ENCODE measurements at regions not wholly inside any gene's neighbourhood (a gene's known extent, or its start where the extent isn't known, plus 50 kb on each side); places are given as distances from the start of the nearest gene placed in this dataset.

DNA sequence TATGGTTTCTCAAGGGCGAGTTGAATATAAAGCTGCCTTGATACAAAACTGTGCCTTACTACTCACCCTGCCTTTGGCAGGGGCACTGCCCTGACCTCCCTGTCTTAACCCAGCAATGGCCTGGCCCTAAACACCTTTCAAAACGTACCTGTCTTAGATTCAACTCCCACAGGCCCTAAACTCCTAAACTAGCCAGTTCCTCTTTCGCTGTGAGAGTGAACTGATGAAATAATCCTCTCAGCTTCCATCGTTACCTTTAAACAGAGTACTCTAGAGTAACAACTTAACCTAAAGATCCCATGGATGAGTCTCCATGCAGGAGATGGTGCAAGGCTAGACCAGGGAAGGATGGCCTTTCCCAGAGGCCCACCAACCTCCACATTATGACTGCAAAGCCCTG is 133.0 kb upstream of the THBS1 start:
- Histone ChIP-seq H3K4me3 (no peak overlapping the region), H3K9ac (ENCODE audit: insufficient read depth in 1 of 2, low read length in 2 of 2) (no peak overlapping the region), H3K36me3 (ENCODE audit: control insufficient read depth in 4 of 4, insufficient read depth in 4 of 4, low read length in 4 of 4) (no peaks in the 10 kb centered on the region), H3K4me1 (ENCODE audit: control insufficient read depth in 5 of 5, insufficient read depth in 5 of 5, low read length in 5 of 5) (peaks cover 0 to 21% (median 3%) of the 10 kb centered on the region in 5 donors), H3K27me3 (ENCODE audit: control insufficient read depth in 3 of 3, insufficient read depth in 3 of 3, low read length in 2 of 3) (no peaks in the 10 kb centered on the region), H3K9me3 (ENCODE audit: control insufficient read depth in 4 of 4, insufficient read depth in 3 of 4, low read length in 3 of 4) (no peaks in the 10 kb centered on the region), H3K27ac (ENCODE audit: low read depth in 1 of 2, low read length in 1 of 2) (no peak overlapping the region)
- ATAC-seq (ENCODE audit: insufficient read depth, low FRiP score) (no peak), DNase-seq (no peak)
- TF ChIP-seq, protein P1, sequence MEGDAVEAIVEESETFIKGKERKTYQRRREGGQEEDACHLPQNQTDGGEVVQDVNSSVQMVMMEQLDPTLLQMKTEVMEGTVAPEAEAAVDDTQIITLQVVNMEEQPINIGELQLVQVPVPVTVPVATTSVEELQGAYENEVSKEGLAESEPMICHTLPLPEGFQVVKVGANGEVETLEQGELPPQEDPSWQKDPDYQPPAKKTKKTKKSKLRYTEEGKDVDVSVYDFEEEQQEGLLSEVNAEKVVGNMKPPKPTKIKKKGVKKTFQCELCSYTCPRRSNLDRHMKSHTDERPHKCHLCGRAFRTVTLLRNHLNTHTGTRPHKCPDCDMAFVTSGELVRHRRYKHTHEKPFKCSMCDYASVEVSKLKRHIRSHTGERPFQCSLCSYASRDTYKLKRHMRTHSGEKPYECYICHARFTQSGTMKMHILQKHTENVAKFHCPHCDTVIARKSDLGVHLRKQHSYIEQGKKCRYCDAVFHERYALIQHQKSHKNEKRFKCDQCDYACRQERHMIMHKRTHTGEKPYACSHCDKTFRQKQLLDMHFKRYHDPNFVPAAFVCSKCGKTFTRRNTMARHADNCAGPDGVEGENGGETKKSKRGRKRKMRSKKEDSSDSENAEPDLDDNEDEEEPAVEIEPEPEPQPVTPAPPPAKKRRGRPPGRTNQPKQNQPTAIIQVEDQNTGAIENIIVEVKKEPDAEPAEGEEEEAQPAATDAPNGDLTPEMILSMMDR (IDR thresholded peaks at IDR 0.05; ENCODE audit: control extremely low read depth, extremely low read depth), result no peak
- WGBS, 2 donors, result 77 to 81% methylated on average over 4 of the region's 4 CpGs

DNA sequence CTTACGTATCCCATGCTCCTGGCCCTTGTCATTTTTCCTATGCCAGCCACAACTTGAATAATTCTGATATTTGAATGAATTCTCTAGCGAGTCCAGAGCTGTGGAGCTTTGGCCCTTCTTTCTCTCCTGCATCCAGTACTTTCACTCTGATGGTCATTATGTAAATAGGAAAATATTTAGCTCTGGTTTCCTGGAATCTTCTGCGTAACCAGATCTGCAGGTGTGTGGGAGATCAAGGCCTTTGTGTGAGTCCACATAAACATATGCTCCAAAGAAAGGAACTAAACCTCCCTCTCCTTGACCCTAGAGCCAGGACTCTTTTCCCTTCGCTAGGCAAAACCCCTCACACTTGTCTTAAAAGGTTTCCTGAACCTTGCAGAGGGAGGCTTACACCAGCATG is 132.5 kb upstream of the THBS1 start:
- Histone ChIP-seq H3K36me3 (ENCODE audit: control insufficient read depth in 4 of 4, insufficient read depth in 4 of 4, low read length in 4 of 4) (no peaks in the 10 kb centered on the region), H3K4me1 (ENCODE audit: control insufficient read depth in 5 of 5, insufficient read depth in 5 of 5, low read length in 5 of 5) (peaks cover 0 to 24% (median 4%) of the 10 kb centered on the region in 5 donors), H3K4me3 (no peak overlapping the region), H3K27ac (ENCODE audit: low read depth in 1 of 2, low read length in 1 of 2) (no peak overlapping the region), H3K9ac (ENCODE audit: insufficient read depth in 1 of 2, low read length in 2 of 2) (no peak overlapping the region), H3K9me3 (ENCODE audit: control insufficient read depth in 4 of 4, insufficient read depth in 3 of 4, low read length in 3 of 4) (no peaks in the 10 kb centered on the region), H3K27me3 (ENCODE audit: control insufficient read depth in 3 of 3, insufficient read depth in 3 of 3, low read length in 2 of 3) (no peaks in the 10 kb centered on the region)
- 77 to 86% methylated on average over 4 of the region's 4 CpGs for WGBS, 2 donors
- ATAC-seq (ENCODE audit: insufficient read depth, low FRiP score) (no peak), DNase-seq (no peak)
- TF ChIP-seq, protein P1 (IDR thresholded peaks at IDR 0.05; ENCODE audit: control extremely low read depth, extremely low read depth), result no peak

DNA sequence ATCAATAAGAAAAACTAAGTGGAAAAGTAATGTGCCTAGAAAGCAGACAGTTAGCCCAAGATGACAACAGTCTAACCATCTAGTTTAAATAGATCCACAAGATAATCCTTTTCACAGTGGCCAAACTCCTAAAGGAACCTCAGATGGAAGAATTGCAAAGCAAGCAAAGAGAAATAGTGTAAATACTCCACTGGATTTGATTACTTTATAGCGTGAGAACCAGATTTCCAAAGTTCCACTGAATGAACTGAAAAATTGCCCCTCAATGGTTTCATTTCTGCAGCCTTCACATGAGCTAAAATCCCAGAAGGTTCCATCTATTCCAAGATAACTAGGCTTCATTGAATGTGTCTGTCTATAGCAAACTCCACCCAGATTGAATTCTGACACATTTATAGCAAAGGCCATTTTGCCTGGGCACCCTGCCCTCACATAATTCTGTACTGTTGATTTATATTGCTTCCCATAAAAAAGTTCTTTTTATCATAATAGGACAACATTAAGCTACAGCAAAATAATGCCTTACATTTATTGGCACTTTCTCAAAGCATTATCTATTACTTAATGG is 129.7 kb upstream of the THBS1 start:
- no peak overlapping the region for H3K27ac ChIP-seq (ENCODE audit: low read depth in 1 of 2, low read length in 1 of 2)
- no peaks in the 10 kb centered on the region for H3K9me3 ChIP-seq (ENCODE audit: control insufficient read depth in 4 of 4, insufficient read depth in 3 of 4, low read length in 3 of 4)
- no peak for ATAC-seq (ENCODE audit: insufficient read depth, low FRiP score)
- H3K36me3 ChIP-seq (ENCODE audit: control insufficient read depth in 4 of 4, insufficient read depth in 4 of 4, low read length in 4 of 4), result no peaks in the 10 kb centered on the region
- TF ChIP-seq, protein P1 (IDR thresholded peaks at IDR 0.05; ENCODE audit: control extremely low read depth, extremely low read depth), result no peak
- no peak overlapping the region for H3K4me3 ChIP-seq
- DNase-seq, result peak; percentile 45 to 78 (median 74)
- peaks cover 0 to 47% (median 6%) of the 10 kb centered on the region in 5 donors for H3K4me1 ChIP-seq (ENCODE audit: control insufficient read depth in 5 of 5, insufficient read depth in 5 of 5, low read length in 5 of 5)
- no peak overlapping the region for H3K9ac ChIP-seq (ENCODE audit: insufficient read depth in 1 of 2, low read length in 2 of 2)
- WGBS, 2 donors, result 52 to 81% methylated on average over 1 of the region's 1 CpG
- H3K27me3 ChIP-seq (ENCODE audit: control insufficient read depth in 3 of 3, insufficient read depth in 3 of 3, low read length in 2 of 3), result no peaks in the 10 kb centered on the region

DNA sequence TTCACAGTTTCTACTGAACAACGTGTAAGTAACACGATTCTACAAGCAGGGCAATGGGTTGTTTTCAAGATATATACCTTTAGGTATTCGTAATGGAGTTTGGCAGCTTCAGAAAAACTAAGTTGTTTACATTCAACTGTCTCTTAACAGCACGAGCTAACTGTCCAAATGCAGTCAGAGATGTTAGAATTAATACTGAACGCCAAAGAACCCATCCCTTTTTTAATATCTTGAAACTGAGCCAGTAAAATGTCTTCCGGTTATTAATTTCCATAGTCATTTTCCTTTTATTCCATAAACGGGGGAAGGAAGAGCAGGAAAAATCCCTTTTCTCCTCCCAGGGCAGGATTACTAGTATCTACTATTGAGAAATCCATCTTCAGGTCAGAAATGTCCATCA is 129.0 kb upstream of the THBS1 start:
- WGBS, 2 donors, result 52 to 65% methylated on average over 7 of the region's 7 CpGs
- H3K27me3 ChIP-seq (ENCODE audit: control insufficient read depth in 3 of 3, insufficient read depth in 3 of 3, low read length in 2 of 3), result no peaks in the 10 kb centered on the region
- no peak overlapping the region for H3K27ac ChIP-seq (ENCODE audit: low read depth in 1 of 2, low read length in 1 of 2)
- TF ChIP-seq, protein P1 (IDR thresholded peaks at IDR 0.05; ENCODE audit: control extremely low read depth, extremely low read depth), result no peak
- H3K9ac ChIP-seq (ENCODE audit: insufficient read depth in 1 of 2, low read length in 2 of 2), result no peak overlapping the region
- H3K36me3 ChIP-seq (ENCODE audit: control insufficient read depth in 4 of 4, insufficient read depth in 4 of 4, low read length in 4 of 4), result no peaks in the 10 kb centered on the region
- H3K4me1 ChIP-seq (ENCODE audit: control insufficient read depth in 5 of 5, insufficient read depth in 5 of 5, low read length in 5 of 5), result peaks cover 0 to 50% (median 6%) of the 10 kb centered on the region in 5 donors
- H3K4me3 ChIP-seq, result no peak overlapping the region
- no peak for ATAC-seq (ENCODE audit: insufficient read depth, low FRiP score)
- DNase-seq, result no peak
- H3K9me3 ChIP-seq (ENCODE audit: control insufficient read depth in 4 of 4, insufficient read depth in 3 of 4, low read length in 3 of 4), result no peaks in the 10 kb centered on the region
